Neuronal stem cell (in vitro differentiated cells): ENCODE measurements at regions not wholly inside any gene's neighbourhood (a gene's known extent, or its start where the extent isn't known, plus 50 kb on each side); places are given as distances from the start of the nearest gene placed in this dataset.
A peak's percentile ranks its signal among the peaks of the same experiment; 100 is the strongest.

Experiments
- DNase-seq: peaks from one replicate; pipeline ENCODE4 v3.0.0-alpha.2; 2013; ENCODE audit warnings: low spot score
- H2AFZ ChIP-seq: one replicate; pipeline ENCODE4 v1.6.1; 2013; ENCODE audit warnings: mild to moderate bottlenecking, low read length, inconsistent platforms
- H2AK5ac ChIP-seq: 2 replicates; pipeline ENCODE4 v1.6.1; 2013; ENCODE audit warnings: low read depth, mild to moderate bottlenecking, inconsistent platforms, low read length, moderate library complexity, mixed read lengths
- H2BK120ac ChIP-seq: 2 replicates; pipeline ENCODE4 v1.6.1; 2013; ENCODE audit warnings: low read depth, mild to moderate bottlenecking, inconsistent platforms, low read length, moderate library complexity, mixed read lengths
- H2BK12ac ChIP-seq: one replicate; pipeline ENCODE4 v1.6.1; 2013; ENCODE audit warnings: low read length, inconsistent platforms
- H2BK15ac ChIP-seq: 2 replicates; pipeline ENCODE4 v1.6.1; 2013; ENCODE audit warnings: mild to moderate bottlenecking, low read length, inconsistent platforms, mixed read lengths
- H2BK5ac ChIP-seq: one replicate; pipeline ENCODE4 v1.6.1; 2013; ENCODE audit warnings: inconsistent platforms, mild to moderate bottlenecking, low read length, moderate library complexity
- H3K14ac ChIP-seq: one replicate; pipeline ENCODE4 v1.6.1; 2013; ENCODE audit warnings: low read length, inconsistent platforms
- H3K18ac ChIP-seq: 2 replicates; pipeline ENCODE4 v1.6.1; 2013; ENCODE audit warnings: low read length, inconsistent platforms
- H3K23ac ChIP-seq: 2 replicates; pipeline ENCODE4 v1.6.1; 2013; ENCODE audit warnings: low read depth, mild to moderate bottlenecking, mixed read lengths, low read length, inconsistent platforms; ENCODE audit not compliant: poor library complexity
- H3K27ac ChIP-seq: replicated peaks from 3 replicates; pipeline ENCODE4 v1.5.1; 2013; ENCODE audit warnings: low read length, inconsistent platforms
- H3K27me3 ChIP-seq, 3 experiments: 2 replicates each; pipeline ENCODE4 v1.6.1; 2013; ENCODE audit warnings: low read length in 3 of 3, mild to moderate bottlenecking in 2 of 3, inconsistent platforms in 1 of 3, low read depth in 1 of 3, mixed read lengths in 1 of 3, moderate library complexity in 1 of 3; ENCODE audit not compliant: control insufficient read depth in 3 of 3, insufficient read depth in 3 of 3
- H3K36me3 ChIP-seq, 2 donors: replicated peaks in 1 of 2; 2 replicates each; pipeline ENCODE4 v1.6.1; 2013; ENCODE audit warnings: low read length in 2 of 2; ENCODE audit not compliant: control insufficient read depth in 2 of 2, insufficient read depth in 2 of 2
- H3K4ac ChIP-seq: 2 replicates; pipeline ENCODE4 v1.6.1; 2013; ENCODE audit warnings: inconsistent platforms, mild to moderate bottlenecking, low read length, moderate library complexity
- H3K4me1 ChIP-seq, 2 donors: 1 replicate in 1 of 2; 2 replicates in 1 of 2; pipeline ENCODE4 v1.6.1; 2013; ENCODE audit warnings: low read length in 2 of 2, low read depth in 1 of 2; ENCODE audit not compliant: control insufficient read depth in 2 of 2, insufficient read depth in 1 of 2
- H3K4me2 ChIP-seq: one replicate; pipeline ENCODE4 v1.6.1; 2013; ENCODE audit warnings: mild to moderate bottlenecking, low read length, inconsistent platforms; ENCODE audit not compliant: insufficient read depth, poor library complexity, severe bottlenecking
- H3K4me3 ChIP-seq, 2 donors: 2 replicates each; pipeline ENCODE4 v1.5.1; 2013; ENCODE audit warnings: low read length in 2 of 2, mild to moderate bottlenecking in 2 of 2, inconsistent platforms in 1 of 2, moderate library complexity in 1 of 2
- H3K79me1 ChIP-seq: one replicate; pipeline ENCODE4 v1.6.1; 2013; ENCODE audit warnings: low read depth, mild to moderate bottlenecking, inconsistent platforms, low read length, moderate library complexity
- H3K9ac ChIP-seq: one replicate; pipeline ENCODE4 v1.6.1; 2013; ENCODE audit warnings: mild to moderate bottlenecking, low read depth, low read length, inconsistent platforms; ENCODE audit not compliant: poor library complexity
- H3K9me3 ChIP-seq, 2 donors: replicated peaks in 1 of 2; 2 replicates each; pipeline versions ENCODE3 to v1.6.1; 2013; ENCODE audit warnings: low read length in 2 of 2, mild to moderate bottlenecking in 2 of 2, inconsistent platforms in 1 of 2, low read depth in 1 of 2, mixed read lengths in 1 of 2, moderate library complexity in 1 of 2; ENCODE audit not compliant: control insufficient read depth in 2 of 2, insufficient read depth in 1 of 2
- H4K8ac ChIP-seq: one replicate; pipeline ENCODE4 v1.6.1; 2013; ENCODE audit warnings: low read depth, mild to moderate bottlenecking, inconsistent platforms, low read length, moderate library complexity
- H4K91ac ChIP-seq: one replicate; pipeline ENCODE4 v1.6.1; 2013; ENCODE audit warnings: low read length, low read depth, mild to moderate bottlenecking, inconsistent platforms; ENCODE audit not compliant: poor library complexity
- WGBS, 2 donors: extraction: QIAGEN DNeasy Blood & Tissue Kit; methylation state at CpG; one replicate each; pipeline ENCODE4 v1.1.7; 2013; ENCODE audit warnings: missing lambda C conversion rate in 2 of 2, mixed read lengths in 1 of 2; ENCODE audit not compliant: insufficient read length in 2 of 2, insufficient replicate concordance in 1 of 2; ENCODE audit errors: extremely low coverage in 2 of 2; 5-methylcytosine and 5-hydroxymethylcytosine counted together

DNA sequence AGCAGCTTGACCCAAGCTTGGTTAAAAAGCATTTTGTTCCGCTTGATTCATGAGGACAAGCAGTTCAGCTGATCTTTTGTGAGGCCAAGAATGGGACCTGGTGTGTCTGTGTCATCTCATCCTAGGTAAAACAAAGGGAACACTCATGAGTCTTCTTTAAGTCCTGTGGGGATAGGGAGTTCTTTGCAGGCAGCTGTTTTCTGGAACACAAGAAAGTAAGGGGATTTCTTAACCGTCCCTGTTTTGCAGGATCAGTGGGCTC, 134.5 kb upstream of the TMTC4 start:
- Histone ChIP-seq H2AK5ac (no peak overlapping the region), H3K14ac (no peak overlapping the region), H3K27me3 (no peaks in the 10 kb centered on the region), H3K36me3 (no peaks in the 10 kb centered on the region), H2BK5ac (no peak overlapping the region), H3K4me3 (no peak overlapping the region), H3K9me3 (no peaks in the 10 kb centered on the region), H3K79me1 (no peaks in the 10 kb centered on the region), H2AFZ (no peak overlapping the region), H3K18ac (no peak overlapping the region), H4K8ac (no peak overlapping the region), H2BK12ac (no peak overlapping the region), H2BK15ac (no peak overlapping the region), H4K91ac (no peak overlapping the region), H3K23ac (no peak overlapping the region), H3K9ac (no peak overlapping the region), H3K4ac (no peak overlapping the region), H2BK120ac (no peak overlapping the region), H3K4me1 (peaks cover 13 to 43% of the 10 kb centered on the region in 2 donors), H3K4me2 (no peak overlapping the region), H3K27ac (peak overlapping the region; percentile 71)
- no CpG with 5 or more reads among the region's 2 CpGs for WGBS, 2 donors
- peak; percentile 38 for DNase-seq

DNA sequence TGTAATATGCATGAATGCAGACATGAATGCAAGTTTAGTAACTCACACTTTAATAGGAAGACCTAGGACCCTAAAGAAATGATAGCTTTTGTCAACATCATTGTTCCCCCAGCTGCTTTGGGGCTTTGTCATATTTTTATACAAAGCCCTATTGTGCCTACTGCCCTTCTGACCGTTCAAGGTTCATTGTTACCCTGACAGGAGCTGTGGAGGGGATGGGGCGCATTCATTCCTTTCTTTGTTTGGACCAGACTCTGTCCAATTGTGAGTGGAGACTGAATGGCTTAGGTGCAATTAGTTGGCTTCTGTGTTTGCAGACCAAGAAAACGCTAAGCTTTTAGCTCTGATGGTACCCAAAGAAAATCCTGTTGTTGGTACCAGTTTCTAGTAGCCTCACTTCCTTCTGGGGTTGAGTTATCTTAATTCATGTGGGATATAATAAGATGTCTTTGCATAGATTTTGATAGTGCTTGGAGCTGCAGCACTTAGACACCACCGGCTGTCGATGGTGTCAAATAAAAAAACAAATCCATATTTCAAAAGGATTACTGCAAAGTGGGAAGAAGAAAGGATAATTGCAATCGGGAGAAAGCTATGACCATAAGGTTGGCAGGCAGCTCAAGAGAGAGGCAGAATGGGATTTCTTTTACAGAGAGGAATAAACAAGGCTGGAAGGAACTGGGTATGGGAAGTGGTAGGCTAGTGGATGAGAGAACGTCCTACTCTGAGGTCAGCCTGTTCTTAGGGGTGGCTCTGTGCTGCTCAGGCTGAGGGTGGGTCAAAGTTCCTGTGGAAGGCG, 133.9 kb upstream of the TMTC4 start:
- Histone ChIP-seq H2BK120ac (no peak overlapping the region), H2BK15ac (no peak overlapping the region), H2BK5ac (no peak overlapping the region), H3K4me1 (peaks cover 12 to 42% of the 10 kb centered on the region in 2 donors), H3K4me2 (peak overlapping the region; percentile 28), H3K27ac (peak overlapping the region; percentile 71), H3K4ac (no peak overlapping the region), H2AFZ (no peak overlapping the region), H3K79me1 (no peaks in the 10 kb centered on the region), H4K91ac (no peak overlapping the region), H2AK5ac (no peak overlapping the region), H2BK12ac (no peak overlapping the region), H3K14ac (no peak overlapping the region), H3K23ac (no peak overlapping the region), H3K4me3 (no peak overlapping the region), H3K36me3 (no peaks in the 10 kb centered on the region), H3K27me3 (no peaks in the 10 kb centered on the region), H3K9ac (no peak overlapping the region), H3K9me3 (no peaks in the 10 kb centered on the region), H4K8ac (no peak overlapping the region), H3K18ac (no peak overlapping the region)
- no CpG with 5 or more reads among the region's 8 CpGs for WGBS, 2 donors
- DNase-seq = peak; percentile 43

DNA sequence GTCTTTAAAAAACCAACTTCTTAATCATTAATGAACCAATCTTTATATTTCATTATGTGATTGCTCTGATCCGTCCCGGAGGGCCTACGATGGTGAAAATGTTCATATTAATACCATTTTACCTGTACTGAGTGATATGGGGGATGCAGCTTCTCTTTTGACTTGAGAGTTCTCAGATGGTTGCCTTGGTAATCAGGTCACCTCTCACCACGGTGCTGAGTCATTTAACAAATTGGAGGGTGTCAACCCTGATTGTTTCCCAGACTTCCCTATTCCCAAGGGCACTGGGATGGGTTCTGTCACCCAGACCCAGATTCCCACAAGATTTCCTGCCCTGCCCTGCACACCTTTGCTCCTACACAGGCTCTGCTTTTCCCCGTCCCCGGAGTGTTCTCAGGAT, 128.5 kb upstream of the TMTC4 start:
- peak overlapping the region; percentile 52 for H2BK12ac ChIP-seq
- H3K4me2 ChIP-seq = no peak overlapping the region
- peaks cover 0 to 4% of the 10 kb centered on the region in 2 donors for H3K9me3 ChIP-seq
- no peak overlapping the region for H2BK120ac ChIP-seq
- H4K8ac ChIP-seq = no peak overlapping the region
- H3K4ac ChIP-seq = no peak overlapping the region
- H2BK5ac ChIP-seq = no peak overlapping the region
- no peak overlapping the region for H3K27ac ChIP-seq
- no peak overlapping the region for H2AK5ac ChIP-seq
- no peak overlapping the region for H3K4me3 ChIP-seq
- DNase-seq = no peak
- peak overlapping the region; percentile 34 for H3K18ac ChIP-seq
- no peak overlapping the region for H2BK15ac ChIP-seq
- H3K9ac ChIP-seq = no peak overlapping the region
- no peak overlapping the region for H3K23ac ChIP-seq
- no peak overlapping the region for H4K91ac ChIP-seq
- no peak overlapping the region for H3K14ac ChIP-seq
- no CpG with 5 or more reads among the region's 6 CpGs for WGBS, 2 donors
- peaks cover 4 to 10% of the 10 kb centered on the region in 2 donors for H3K4me1 ChIP-seq
- no peak overlapping the region for H2AFZ ChIP-seq
- H3K36me3 ChIP-seq = no peaks in the 10 kb centered on the region
- no peaks in the 10 kb centered on the region for H3K79me1 ChIP-seq
- no peaks in the 10 kb centered on the region for H3K27me3 ChIP-seq

DNA sequence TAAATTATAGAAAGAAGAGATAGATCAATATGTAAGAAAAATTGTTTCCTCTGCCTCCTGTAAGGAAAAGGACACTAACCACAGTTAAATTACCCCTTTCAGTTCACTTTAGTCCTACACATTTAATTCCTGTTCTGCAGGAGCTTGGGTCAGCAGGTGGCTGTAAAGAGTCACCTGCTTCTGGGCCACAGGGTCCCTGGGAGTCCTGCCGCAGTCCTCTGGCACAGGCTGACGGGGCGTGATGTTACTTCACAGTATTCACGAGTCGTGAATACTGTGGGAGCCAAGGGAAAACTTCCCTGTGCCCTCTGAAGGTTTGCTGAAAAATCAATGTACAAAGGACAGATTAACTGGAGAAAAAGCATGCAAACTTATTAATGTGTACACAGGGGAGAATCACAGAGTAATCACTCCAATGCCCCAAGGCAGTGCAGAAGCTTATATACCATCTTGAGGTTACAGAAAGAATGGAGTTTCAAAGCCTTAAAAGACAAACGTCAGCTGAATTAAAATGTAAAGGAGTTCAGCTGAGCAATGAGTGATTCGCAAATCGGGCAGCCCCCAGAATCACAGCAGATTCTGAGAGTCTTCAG, 125.8 kb upstream of the TMTC4 start:
- Histone ChIP-seq H3K36me3 (no peaks in the 10 kb centered on the region), H2BK5ac (no peak overlapping the region), H3K9ac (no peak overlapping the region), H3K14ac (no peak overlapping the region), H3K9me3 (peaks cover 0 to 9% of the 10 kb centered on the region in 2 donors), H3K27ac (no peak overlapping the region), H3K4ac (no peak overlapping the region), H4K91ac (no peak overlapping the region), H3K4me3 (no peak overlapping the region), H3K18ac (no peak overlapping the region), H3K23ac (no peak overlapping the region), H2AFZ (peak overlapping the region; percentile 23), H3K79me1 (no peaks in the 10 kb centered on the region), H2BK15ac (no peak overlapping the region), H3K4me1 (peaks cover 0 to 5% of the 10 kb centered on the region in 2 donors), H4K8ac (no peak overlapping the region), H2BK12ac (no peak overlapping the region), H2AK5ac (no peak overlapping the region), H3K4me2 (no peak overlapping the region), H2BK120ac (no peak overlapping the region), H3K27me3 (no peaks in the 10 kb centered on the region)
- no CpG with 5 or more reads among the region's 8 CpGs for WGBS, 2 donors
- no peak for DNase-seq
